Left renal pelvis (tissue), 4 donors: ENCODE measurements at regions not wholly inside any gene's neighbourhood (a gene's known extent, or its start where the extent isn't known, plus 50 kb on each side); places are given as distances from the start of the nearest gene placed in this dataset.
A peak's percentile ranks its signal among the peaks of the same experiment; 100 is the strongest.

Experiments
- DNase-seq, 4 donors: peaks; one replicate each; pipeline ENCODE4 v3.0.0-alpha.2; 2013; ENCODE audit warnings: low read depth in 4 of 4, low spot score in 3 of 4

- no peak for DNase-seq
These were observed 187.4 kb downstream of the PHLDA1 start for GRCh38 chr12:75844049-75844770.

- no peak for DNase-seq
These were observed 189.5 kb downstream of the PHLDA1 start for GRCh38 chr12:75842090-75842489.

DNA sequence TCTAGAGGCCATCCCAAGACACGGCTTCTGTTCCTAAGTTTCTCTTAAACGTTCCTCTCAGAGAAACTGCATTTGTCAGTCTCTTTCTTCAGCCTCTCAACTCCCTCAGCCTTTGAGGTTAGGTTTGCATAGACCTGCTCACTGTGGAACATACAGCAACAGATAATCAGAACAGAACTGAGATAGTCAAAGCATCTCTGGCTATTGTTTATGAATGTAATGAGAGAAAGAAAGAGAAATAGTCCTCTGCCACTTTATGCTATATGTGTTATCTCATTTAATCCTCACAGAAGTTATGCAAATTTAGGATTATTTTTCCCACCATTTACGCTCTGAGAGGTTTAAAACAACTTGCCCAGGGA is 190.6 kb downstream of the PHLDA1 start:
- no peak for DNase-seq

DNA sequence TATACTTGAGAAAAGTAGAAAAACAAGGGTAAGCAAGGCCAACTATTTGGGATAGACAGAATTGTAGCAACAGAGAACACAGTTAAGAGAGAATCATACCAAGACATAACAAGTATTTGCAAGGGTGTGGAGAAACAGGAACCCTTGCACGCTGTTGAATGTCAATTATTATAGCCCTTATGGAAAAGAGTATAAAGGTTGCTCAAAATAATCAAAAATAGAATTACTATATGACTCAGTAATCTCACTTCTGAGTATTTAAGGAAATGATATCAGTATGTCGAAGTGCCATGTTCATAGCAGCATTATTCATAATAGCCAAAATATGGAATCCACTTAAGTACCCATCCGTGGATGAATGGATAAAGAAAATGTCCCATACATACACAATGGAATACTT is 193.3 kb downstream of the PHLDA1 start:
- DNase-seq = no peak

DNA sequence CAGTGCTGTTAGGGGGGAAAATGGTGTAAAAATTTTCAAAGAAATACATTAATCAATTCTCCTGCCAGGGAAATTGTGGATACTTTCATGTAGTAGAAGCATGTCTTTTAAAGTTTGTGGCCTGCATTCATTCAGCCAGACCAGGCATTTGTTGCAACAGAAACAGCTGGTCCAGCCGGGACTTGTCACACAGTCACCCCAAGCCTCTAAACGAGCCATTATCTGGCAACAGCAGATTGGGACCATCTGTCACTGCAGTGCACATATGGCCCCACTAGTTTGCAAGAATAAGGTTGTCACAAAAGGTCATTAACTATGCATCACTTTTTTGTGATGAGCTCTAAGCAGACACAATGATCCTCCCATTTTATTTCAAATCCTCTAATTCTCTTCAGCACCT is 193.9 kb downstream of the PHLDA1 start:
- peak in 1 of 4 donors; percentile 50 for DNase-seq

DNA sequence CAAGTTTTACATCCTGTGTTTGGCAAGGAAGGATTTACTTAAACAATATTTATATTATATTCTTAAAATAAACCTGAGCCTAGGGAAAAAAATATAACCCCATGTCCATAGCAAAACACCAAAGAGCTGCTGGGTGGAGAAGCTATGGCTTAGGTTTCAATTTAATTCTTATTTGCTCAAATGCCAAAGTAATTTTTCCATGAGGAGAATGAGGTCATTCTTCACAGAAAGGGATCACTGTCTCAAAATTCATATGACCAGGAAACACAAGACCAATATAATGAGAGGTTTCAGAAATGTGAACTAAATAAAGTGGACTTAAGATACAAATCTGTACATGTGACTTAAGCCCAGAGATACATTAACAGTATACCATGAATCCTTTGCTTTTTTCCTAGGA is 195.0 kb downstream of the PHLDA1 start:
- no peak for DNase-seq

DNA sequence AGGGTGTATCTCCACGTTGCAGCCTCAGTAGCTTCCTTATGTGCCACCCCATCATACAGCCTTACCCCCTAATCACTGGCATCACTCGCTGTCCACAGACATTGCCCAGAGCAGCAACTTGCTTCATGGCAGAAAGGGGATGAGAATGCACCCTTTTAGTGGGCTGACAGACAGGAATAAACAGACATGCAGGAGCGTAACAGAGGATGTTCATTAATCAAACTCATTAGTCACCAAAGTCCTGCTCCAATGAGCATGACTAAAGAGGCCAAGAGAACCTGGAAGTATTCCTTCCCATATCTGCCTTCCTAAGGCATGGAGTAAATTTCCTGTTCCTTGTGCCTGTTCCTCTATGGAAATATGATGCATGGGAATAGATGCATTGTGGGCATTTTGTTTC is 197.0 kb downstream of the PHLDA1 start:
- DNase-seq = no peak

- no peak for DNase-seq
These were observed 198.3 kb downstream of the PHLDA1 start for GRCh38 chr12:75833268-75833667.

GRCh38 chr12:75831402-75831801 is 200.2 kb downstream of the PHLDA1 start:
- DNase-seq = no peak

DNA sequence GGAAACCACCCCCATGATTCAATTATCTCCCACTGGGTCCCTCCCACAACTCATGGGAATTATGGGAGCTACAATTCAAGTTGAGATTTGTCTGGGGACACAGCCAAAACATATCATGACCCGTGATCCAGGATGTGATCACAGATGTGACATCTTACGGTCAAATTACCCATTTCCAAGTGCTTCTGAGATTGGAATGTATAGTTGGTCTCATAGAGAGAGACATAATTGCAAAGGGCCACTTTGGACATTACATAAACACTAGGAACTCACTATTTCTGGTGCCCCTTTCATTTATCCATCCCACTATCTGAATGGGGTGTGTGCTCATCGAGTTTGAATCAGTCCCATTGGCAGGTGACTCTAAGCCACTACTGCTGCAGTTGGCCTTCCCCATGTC is 204.5 kb downstream of the PHLDA1 start:
- no peak for DNase-seq

DNA sequence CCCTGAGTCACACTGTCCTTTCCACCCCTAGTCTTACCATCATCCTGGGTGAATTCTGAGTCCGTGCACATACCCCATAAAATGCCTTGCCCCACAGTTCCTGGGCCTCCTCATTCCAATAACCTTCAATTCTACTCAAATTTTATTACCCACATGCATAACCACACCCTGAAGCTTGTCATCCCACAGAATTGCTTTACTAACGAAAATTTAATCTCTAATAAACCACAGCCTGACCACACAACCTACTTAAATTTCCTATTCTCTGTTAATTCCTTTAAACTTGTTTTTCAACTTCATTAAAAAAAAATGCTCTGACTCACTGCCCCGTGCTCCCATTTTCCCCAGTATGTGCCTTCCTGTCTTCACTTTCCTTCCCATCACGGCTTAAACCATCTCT is 205.9 kb downstream of the PHLDA1 start:
- no peak for DNase-seq

- no peak for DNase-seq
These were observed 208.1 kb downstream of the PHLDA1 start for GRCh38 chr12:75823475-75823874.

DNA sequence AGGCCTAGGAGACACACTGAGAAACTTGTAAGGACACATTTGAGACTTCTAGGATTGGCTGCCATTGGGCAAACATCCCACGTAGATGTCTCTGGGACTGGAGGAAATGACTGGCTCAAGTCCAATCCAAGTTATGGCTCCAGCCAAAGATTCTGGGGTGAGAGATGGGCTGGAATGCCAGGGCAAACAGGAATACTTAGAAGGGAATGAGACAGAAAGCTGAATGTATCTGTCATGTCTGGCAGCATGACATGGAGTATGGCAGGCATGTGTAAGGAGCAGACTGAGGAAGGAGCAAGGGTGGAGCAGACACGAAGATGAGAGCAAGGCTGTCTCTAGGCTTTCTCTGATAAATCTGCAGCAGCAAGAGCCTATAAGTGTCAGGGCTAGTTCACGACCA is 209.2 kb downstream of the PHLDA1 start:
- DNase-seq = no peak

DNA sequence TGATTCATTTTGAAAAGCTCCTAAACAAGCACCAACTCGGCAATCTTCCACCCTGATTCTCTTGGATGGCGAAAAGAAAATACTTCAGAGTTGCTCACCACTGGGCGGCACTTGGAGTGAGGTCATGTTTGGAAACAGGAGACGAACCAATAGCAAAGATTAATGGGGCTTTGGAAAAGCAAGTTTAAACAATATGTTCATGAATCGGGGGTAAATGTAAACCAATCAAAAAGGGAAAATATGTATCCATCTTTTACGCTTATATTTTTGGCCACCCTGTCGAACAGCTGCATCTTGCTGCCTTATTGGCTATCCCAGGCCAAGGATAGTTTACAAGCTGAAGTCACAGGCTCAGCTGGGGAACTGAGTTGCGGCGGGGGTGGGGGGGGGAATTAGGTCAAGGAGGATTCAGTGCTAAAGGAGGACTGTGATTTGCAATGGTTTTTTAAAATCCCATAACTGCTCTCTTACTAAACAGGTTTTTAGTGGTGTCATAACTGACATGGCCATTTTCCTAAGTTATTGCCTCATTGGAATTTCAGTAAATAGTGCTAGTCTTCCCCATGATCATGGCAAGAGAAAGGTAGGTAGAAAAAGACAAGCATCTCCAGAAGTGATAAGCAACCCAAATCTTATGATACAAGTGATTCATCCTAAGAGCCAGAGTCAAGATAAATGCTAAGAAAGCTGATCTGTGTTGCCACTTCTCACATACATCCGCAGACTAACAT is 210.6 kb downstream of the PHLDA1 start:
- DNase-seq = no peak

DNA sequence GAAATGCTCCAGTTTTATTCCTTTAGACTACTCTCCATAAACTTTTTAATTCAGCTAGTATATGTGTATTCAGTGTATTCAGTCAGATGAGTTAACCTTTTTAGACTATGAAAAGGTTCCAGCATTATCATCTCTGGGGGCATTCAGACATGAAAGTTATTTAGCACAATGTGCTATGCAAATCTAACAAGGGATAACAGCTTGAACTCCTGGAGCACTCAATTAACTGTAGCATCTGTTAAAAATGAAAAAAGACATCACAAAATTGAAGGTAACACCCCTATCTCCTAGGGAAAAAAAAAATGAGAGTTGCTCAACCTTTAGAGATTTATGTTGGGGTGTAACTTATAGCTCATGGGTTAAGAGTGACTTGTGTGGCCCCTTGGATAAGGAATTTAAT is 211.5 kb downstream of the PHLDA1 start:
- no peak for DNase-seq

GRCh38 chr12:75819512-75819911 is 212.1 kb downstream of the PHLDA1 start:
- DNase-seq = no peak

DNA sequence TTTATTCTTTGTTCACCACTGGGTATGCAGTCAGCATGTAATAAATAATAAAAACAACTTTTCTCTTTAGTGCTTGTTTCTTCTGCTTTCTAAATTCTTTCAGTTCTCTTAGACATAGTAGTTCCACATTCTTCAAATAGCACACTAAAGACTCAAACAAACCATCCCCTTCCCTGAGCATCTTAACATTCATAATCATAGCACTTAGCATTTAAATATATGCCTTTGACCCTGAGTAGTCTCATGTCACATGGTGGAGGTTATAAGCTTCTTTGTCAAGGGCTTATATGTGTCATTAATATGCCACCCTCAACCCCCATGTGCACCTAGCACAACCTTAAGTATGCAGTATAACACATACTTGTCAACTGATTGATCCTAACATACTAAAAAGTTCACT is 212.7 kb downstream of the PHLDA1 start:
- no peak for DNase-seq

DNA sequence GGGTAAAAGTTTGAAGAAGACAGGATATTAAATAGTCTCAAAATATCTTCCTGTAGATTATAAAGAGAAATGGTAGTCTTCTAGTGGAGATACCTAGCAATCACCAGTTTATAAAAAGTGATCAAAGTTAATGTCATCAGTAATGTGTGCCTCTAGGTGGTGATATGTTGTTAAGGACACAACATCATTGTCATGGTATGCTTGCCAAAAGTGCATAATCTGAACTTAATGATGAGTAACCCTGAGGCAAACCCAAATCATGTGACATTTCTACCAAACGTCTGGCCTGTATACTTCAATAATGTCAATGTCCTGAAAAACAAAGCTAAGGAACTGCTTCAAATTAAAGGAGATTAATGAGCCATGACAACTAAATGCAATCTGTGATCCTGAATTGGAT is 214.7 kb downstream of the PHLDA1 start:
- DNase-seq = no peak

GRCh38 chr12:75815756-75816155 is 215.8 kb downstream of the PHLDA1 start:
- no peak for DNase-seq

DNA sequence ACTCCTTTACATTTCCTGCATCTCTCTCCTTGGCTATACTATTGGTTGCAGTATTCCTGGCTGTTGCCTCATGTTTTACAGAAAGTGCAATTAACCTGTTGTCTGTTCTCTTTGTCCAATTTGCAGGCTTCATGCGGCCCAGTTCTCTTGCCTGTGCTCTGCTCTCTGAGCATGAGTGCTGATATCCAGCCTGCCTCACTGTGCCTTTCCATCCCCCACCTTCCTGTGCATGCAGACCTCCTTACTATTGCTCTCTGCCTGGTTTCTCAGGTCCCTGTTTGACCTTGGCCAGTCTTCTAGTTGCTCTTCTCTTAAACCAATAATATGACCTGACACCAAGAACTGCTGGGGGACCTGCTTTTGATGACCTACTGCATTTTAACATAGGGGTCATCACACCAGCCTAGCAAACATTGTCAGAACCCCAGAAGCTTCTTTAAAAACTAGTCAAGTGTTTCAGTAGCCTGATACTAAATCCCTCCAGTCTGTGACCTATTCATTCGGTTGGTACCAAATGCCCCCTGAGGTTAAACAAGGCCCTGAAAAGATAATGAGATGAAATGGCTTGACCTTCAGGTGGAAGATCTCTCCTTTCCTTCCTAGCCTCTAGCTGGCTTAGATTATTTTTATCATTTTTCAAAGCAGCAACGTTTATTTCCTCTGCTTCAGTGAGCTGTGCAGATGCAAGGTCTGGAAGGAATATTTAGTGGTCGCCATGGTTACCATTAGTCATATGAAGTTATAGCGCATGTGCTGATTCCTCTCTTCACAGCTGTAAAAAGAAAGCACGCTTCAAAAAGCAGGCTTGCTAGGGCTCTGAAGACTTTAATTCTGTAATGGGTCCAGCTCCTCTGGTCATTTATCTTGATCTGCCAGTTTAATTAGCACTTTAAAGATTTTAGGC is 216.5 kb downstream of the PHLDA1 start:
- peak; percentile 54 to 73 (median 70) for DNase-seq

DNA sequence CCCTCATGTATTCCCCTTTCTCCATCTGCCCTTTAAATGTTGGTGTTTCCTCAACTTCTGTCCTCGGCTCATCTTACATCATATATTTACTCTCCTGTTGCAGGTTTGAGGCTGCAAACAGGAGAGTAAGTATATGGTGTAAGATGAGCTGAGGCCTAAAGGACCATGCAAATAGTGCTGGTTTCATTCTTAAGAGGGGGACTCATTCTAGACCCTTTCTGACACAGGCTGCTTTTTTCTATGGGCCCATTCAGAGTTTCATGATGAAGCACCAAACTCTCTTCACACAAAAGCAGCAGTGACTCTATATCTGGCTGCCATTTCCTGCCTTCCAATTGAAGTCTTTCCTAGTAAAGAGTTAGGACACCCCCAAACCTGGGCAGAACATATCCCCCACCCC is 218.5 kb downstream of the PHLDA1 start:
- DNase-seq = no peak
